ENCODE measurements at regions not wholly inside any gene's neighbourhood (a gene's known extent, or its start where the extent isn't known, plus 50 kb on each side); places are given as distances from the start of the nearest gene placed in this dataset.

DNA sequence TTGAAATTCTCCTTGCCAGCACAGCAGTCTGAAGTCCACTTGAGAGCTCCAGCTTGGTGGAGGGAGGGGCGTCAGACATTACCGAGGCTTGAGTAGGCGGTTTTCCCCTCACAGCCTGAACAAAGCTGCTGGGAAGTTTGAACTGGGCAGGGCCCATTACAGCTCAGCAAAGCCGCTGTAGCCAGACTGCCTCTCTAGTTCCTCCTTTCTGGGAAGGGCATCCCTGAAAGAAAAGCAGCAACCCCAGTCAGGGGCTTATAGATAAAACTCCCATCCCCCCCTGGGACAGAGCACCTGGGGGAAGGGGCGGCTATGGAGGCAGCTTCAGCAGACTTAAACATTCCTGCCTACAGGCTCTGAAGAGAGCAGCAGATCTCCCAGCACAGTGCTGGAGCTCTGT lies 325.3 kb downstream of the GJA1 start:
- TF ChIP-seq, protein P1, sequence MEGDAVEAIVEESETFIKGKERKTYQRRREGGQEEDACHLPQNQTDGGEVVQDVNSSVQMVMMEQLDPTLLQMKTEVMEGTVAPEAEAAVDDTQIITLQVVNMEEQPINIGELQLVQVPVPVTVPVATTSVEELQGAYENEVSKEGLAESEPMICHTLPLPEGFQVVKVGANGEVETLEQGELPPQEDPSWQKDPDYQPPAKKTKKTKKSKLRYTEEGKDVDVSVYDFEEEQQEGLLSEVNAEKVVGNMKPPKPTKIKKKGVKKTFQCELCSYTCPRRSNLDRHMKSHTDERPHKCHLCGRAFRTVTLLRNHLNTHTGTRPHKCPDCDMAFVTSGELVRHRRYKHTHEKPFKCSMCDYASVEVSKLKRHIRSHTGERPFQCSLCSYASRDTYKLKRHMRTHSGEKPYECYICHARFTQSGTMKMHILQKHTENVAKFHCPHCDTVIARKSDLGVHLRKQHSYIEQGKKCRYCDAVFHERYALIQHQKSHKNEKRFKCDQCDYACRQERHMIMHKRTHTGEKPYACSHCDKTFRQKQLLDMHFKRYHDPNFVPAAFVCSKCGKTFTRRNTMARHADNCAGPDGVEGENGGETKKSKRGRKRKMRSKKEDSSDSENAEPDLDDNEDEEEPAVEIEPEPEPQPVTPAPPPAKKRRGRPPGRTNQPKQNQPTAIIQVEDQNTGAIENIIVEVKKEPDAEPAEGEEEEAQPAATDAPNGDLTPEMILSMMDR (IDR thresholded peaks at IDR 0.05), result no peak
- TF ChIP-seq POLR2AphosphoS5 (IDR thresholded peaks at IDR 0.05; ENCODE audit: low read depth, low read length), result no peak
- no peak for TF ChIP-seq TCF7L2 (IDR thresholded peaks at IDR 0.05; ENCODE audit: low read depth, low read length)
- TF ChIP-seq, protein P2, sequence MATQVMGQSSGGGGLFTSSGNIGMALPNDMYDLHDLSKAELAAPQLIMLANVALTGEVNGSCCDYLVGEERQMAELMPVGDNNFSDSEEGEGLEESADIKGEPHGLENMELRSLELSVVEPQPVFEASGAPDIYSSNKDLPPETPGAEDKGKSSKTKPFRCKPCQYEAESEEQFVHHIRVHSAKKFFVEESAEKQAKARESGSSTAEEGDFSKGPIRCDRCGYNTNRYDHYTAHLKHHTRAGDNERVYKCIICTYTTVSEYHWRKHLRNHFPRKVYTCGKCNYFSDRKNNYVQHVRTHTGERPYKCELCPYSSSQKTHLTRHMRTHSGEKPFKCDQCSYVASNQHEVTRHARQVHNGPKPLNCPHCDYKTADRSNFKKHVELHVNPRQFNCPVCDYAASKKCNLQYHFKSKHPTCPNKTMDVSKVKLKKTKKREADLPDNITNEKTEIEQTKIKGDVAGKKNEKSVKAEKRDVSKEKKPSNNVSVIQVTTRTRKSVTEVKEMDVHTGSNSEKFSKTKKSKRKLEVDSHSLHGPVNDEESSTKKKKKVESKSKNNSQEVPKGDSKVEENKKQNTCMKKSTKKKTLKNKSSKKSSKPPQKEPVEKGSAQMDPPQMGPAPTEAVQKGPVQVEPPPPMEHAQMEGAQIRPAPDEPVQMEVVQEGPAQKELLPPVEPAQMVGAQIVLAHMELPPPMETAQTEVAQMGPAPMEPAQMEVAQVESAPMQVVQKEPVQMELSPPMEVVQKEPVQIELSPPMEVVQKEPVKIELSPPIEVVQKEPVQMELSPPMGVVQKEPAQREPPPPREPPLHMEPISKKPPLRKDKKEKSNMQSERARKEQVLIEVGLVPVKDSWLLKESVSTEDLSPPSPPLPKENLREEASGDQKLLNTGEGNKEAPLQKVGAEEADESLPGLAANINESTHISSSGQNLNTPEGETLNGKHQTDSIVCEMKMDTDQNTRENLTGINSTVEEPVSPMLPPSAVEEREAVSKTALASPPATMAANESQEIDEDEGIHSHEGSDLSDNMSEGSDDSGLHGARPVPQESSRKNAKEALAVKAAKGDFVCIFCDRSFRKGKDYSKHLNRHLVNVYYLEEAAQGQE (IDR thresholded peaks at IDR 0.05; ENCODE audit: insufficient read depth in 1 of 2, low read depth in 2 of 2, low read length in 1 of 2), result no peak
- no peak for TF ChIP-seq SIN3A (IDR thresholded peaks at IDR 0.05; ENCODE audit: borderline replicate concordance, insufficient read depth, low read depth, low read length)

Data from Panc1 (cell line).